22Rv1 (cell line): ENCODE measurements at regions not wholly inside any gene's neighbourhood (a gene's known extent, or its start where the extent isn't known, plus 50 kb on each side); places are given as distances from the start of the nearest gene placed in this dataset.

Experiments
- ZFX ChIP-seq: fragments of 450-650 bp; IDR thresholded peaks from 2 replicates; pipeline ENCODE4 v1.6.1; 2017; ENCODE audit warnings: antibody characterized with exemption, borderline replicate concordance
- TF ChIP-seq, protein P1 (sequence below): fragments of 450-650 bp; IDR thresholded peaks from 2 replicates; pipeline ENCODE4 v1.5.1; 2017; ENCODE audit warnings: mild to moderate bottlenecking

DNA sequence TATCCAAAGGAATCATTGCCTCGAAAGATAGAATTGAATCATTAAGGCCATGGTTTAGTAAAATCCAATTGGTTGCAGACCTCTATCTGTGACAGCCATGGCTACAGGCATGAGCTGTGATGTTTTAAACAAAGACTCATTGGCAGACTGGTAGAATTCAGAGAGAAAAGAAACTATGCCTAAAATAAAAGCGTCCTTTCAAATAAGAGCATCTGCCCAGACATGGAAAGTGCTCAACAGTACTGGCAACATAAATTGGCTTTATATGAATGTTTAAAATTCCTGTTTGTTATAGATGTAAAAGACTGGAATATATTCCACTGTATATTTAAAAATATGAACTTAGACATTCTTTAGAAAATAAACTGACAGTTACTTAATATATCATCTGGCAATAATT lies 2034.2 kb downstream of the LRRC4C start:
- TF ChIP-seq, protein P1, sequence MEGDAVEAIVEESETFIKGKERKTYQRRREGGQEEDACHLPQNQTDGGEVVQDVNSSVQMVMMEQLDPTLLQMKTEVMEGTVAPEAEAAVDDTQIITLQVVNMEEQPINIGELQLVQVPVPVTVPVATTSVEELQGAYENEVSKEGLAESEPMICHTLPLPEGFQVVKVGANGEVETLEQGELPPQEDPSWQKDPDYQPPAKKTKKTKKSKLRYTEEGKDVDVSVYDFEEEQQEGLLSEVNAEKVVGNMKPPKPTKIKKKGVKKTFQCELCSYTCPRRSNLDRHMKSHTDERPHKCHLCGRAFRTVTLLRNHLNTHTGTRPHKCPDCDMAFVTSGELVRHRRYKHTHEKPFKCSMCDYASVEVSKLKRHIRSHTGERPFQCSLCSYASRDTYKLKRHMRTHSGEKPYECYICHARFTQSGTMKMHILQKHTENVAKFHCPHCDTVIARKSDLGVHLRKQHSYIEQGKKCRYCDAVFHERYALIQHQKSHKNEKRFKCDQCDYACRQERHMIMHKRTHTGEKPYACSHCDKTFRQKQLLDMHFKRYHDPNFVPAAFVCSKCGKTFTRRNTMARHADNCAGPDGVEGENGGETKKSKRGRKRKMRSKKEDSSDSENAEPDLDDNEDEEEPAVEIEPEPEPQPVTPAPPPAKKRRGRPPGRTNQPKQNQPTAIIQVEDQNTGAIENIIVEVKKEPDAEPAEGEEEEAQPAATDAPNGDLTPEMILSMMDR, result no peak
- no peak for TF ChIP-seq ZFX
